ENCODE measurements at regions not wholly inside any gene's neighbourhood (a gene's known extent, or its start where the extent isn't known, plus 50 kb on each side); places are given as distances from the start of the nearest gene placed in this dataset.

DNA sequence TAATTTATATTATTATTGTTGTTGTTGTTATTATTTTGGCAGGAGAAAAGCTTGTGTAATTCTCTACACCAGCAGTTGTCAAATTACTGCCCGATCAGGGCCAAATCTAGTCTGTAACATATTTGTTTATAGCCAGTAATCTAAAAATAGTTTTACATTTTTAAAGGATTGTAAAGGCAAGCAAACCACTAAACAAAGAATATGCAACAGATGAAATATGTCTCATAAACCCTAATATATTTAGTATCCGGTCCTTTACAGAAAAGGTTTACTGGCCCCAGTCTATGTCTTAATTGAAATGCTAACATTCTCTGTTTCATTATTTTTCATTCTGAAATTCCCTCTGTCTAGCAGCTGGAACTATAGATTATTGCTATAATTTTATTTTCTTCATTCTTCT, 709.5 kb downstream of the KCNJ2 start:
- Histone ChIP-seq H3K4me1 (no peaks in the 10 kb centered on the region), H3K27ac (no peak overlapping the region), H3K27me3 (no peaks in the 10 kb centered on the region), H3K9me3 (no peaks in the 10 kb centered on the region), H3K9ac (no peak overlapping the region), H3K36me3 (no peaks in the 10 kb centered on the region), H3K4me3 (no peak overlapping the region), H3K4me2 (no peak overlapping the region), H4K20me1 (no peaks in the 10 kb centered on the region)
- no peak for TF ChIP-seq Cebpa-rat (IDR thresholded peaks at IDR 0.05)

DNA sequence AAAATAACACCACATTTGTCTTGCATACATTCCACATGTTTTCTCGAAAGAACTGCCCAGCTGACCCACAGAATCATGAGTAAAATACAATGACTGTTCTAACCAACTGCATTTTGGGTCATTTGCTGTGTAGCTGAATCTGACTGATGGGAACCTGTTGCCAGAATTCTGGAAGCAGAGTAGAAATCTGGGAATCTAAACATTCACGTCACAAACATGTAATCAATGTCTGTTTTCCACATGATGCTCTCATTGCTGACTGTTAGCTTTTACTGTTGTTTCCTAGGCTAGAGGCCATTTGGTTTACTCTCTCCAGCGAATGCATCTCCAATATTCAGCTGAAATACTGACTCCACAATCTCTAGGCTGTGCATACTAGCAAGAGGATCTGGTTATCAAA, 710.1 kb downstream of the KCNJ2 start:
- Histone ChIP-seq H3K4me3 (no peak overlapping the region), H3K36me3 (no peaks in the 10 kb centered on the region), H3K4me1 (no peaks in the 10 kb centered on the region), H3K27me3 (no peaks in the 10 kb centered on the region), H3K9me3 (no peaks in the 10 kb centered on the region), H3K27ac (no peak overlapping the region), H3K9ac (no peak overlapping the region), H3K4me2 (no peak overlapping the region), H4K20me1 (no peaks in the 10 kb centered on the region)
- no peak for TF ChIP-seq Cebpa-rat (IDR thresholded peaks at IDR 0.05)

DNA sequence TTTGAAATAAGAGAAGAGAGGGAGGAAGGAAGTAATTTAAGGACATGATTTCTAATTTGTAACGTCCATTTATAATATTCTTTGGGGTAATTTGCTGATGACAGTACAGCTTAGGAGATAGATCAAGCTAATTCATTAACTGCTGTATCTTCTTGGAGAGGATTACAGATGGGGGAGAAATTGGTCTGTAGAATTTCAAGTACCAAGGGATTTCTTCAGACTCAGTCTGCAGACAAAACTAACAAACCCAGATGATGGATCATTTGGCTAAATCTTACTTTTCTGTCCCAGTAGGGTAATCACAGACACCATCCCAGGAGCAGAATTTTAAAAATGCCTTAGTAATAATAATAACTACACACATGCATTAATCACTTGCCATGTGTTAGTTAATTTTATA, 711.8 kb downstream of the KCNJ2 start:
- Histone ChIP-seq H3K9ac (no peak overlapping the region), H3K27ac (no peak overlapping the region), H3K36me3 (no peaks in the 10 kb centered on the region), H3K9me3 (no peaks in the 10 kb centered on the region), H3K4me2 (no peak overlapping the region), H3K4me1 (no peaks in the 10 kb centered on the region), H4K20me1 (no peaks in the 10 kb centered on the region), H3K27me3 (no peaks in the 10 kb centered on the region), H3K4me3 (no peak overlapping the region)
- no peak for TF ChIP-seq Cebpa-rat (IDR thresholded peaks at IDR 0.05)

DNA sequence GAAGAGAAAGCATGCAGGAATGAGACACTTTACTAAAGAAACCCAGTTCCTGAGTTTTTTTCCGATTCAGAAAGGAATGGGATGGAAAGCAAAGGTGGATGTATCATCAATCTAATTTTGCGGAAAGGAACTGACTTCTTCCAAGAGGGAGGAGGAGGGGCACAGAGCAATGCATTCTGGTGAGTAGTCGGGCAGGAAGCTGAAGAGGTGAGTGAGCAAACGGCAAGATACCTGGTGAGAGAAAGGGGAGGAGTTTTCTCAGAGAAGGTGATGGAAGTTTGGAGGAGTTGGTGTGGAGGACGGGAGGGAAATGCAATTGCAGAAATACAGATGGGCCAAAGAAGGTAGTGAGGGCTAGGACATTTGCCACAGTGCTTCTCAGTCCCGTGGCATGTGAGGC, 713.2 kb downstream of the KCNJ2 start:
- no peak for TF ChIP-seq Cebpa-rat (IDR thresholded peaks at IDR 0.05)
- H3K4me2 ChIP-seq = no peak overlapping the region

DNA sequence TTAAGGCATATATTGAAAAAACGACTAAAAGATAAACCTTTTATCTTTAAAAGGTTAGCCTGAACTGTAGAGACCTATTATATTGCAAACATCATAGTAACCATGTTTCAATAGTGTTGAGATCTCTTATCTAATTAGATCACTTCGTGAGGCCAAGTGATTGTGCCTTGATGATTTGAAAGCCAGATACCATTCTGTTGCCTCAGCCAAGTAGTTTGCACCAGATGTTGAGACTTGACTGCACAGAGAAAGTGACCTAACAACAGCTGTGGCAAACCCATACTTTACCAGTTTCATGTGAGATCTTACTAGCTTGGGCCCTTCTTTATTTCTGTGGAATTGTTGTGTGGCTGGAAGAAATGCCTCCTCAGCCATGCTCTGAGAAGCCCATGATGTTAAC, 717.3 kb downstream of the KCNJ2 start:
- Histone ChIP-seq H4K20me1 (no peaks in the 10 kb centered on the region), H3K4me2 (no peak overlapping the region), H3K27ac (no peak overlapping the region), H3K4me3 (no peak overlapping the region), H3K36me3 (no peaks in the 10 kb centered on the region), H3K4me1 (no peaks in the 10 kb centered on the region), H3K27me3 (no peaks in the 10 kb centered on the region), H3K9me3 (no peaks in the 10 kb centered on the region), H3K9ac (no peak overlapping the region)
- TF ChIP-seq Cebpa-rat (IDR thresholded peaks at IDR 0.05) = no peak

More for the DNA sequence above, 713.2 kb downstream of the KCNJ2 start:
- H3K27ac ChIP-seq = no peak overlapping the region
- H3K27me3 ChIP-seq = no peaks in the 10 kb centered on the region
- no peak overlapping the region for H3K4me3 ChIP-seq
- H3K9me3 ChIP-seq = no peaks in the 10 kb centered on the region
- H3K4me1 ChIP-seq = no peaks in the 10 kb centered on the region
- no peaks in the 10 kb centered on the region for H4K20me1 ChIP-seq
- H3K36me3 ChIP-seq = no peaks in the 10 kb centered on the region
- no peak overlapping the region for H3K9ac ChIP-seq

DNA sequence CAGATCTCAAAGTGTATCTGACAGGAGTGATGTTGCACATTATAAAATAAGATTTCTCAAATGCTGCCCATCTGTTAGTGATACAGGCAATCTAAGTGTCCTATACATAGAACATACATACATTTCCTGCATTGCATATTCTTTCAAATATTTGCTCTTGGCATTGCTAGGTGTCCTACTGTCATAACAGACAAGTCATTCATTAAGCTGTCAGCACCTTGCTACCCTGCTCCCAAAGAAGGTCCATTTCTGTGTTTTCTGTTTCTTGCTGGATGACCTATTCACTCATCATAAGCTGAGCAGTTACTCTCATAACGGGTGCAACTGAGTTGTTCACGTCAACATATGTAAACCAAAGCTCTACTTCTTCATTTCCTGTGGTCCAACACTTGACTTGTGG, 719.0 kb downstream of the KCNJ2 start:
- Histone ChIP-seq H3K9me3 (no peaks in the 10 kb centered on the region), H4K20me1 (no peaks in the 10 kb centered on the region), H3K36me3 (no peaks in the 10 kb centered on the region), H3K4me2 (no peak overlapping the region), H3K9ac (no peak overlapping the region), H3K4me1 (no peaks in the 10 kb centered on the region), H3K4me3 (no peak overlapping the region), H3K27ac (no peak overlapping the region), H3K27me3 (no peaks in the 10 kb centered on the region)
- TF ChIP-seq Cebpa-rat (IDR thresholded peaks at IDR 0.05) = no peak

DNA sequence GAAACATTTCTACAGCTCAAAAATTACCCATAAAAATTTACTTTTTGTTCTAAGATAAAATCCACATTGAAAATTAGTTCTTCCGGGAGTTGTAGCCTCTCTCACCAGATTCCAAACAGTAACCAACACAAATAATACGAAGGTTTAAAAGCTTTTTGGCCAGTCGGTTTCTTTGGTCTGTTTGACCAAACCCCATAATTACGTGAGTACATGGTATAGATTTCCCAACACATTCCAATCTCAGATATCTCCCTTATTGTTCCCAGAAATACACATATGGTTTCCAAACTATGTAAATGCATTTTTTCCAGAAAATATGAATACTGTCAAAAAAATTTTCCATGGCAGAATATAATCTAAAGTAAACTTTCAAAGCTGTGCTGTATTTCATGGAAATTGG, 722.0 kb downstream of the KCNJ2 start:
- H3K4me3 ChIP-seq = no peak overlapping the region
- H3K4me2 ChIP-seq = no peak overlapping the region
- no peaks in the 10 kb centered on the region for H4K20me1 ChIP-seq
- no peaks in the 10 kb centered on the region for H3K9me3 ChIP-seq
- H3K27ac ChIP-seq = no peak overlapping the region
- no peaks in the 10 kb centered on the region for H3K36me3 ChIP-seq
- no peak overlapping the region for H3K9ac ChIP-seq
- H3K27me3 ChIP-seq = no peaks in the 10 kb centered on the region
- no peak for TF ChIP-seq Cebpa-rat (IDR thresholded peaks at IDR 0.05)
- H3K4me1 ChIP-seq = no peaks in the 10 kb centered on the region

DNA sequence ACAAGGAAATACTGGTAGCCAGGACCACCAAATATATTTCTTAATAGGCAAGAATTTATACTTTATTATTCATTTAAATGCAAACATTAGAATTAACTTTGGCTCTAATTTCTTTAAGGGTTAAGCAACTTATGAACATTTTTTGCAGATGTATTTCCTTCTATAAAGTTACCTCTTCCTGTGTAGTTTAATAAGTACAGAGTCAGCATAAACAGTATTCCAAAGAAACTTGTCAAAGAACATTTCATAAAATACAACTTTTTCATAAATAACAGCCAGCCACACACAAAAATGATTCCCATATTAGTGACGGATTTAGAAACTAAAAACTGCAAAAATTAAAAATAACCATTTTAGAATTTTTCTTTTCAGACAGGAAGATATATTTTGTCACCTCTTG, 723.2 kb downstream of the KCNJ2 start:
- Histone ChIP-seq H3K9ac (no peak overlapping the region), H3K4me2 (no peak overlapping the region), H3K4me3 (no peak overlapping the region), H3K9me3 (no peaks in the 10 kb centered on the region), H3K27me3 (no peaks in the 10 kb centered on the region), H3K27ac (no peak overlapping the region), H4K20me1 (no peaks in the 10 kb centered on the region), H3K4me1 (no peaks in the 10 kb centered on the region), H3K36me3 (no peaks in the 10 kb centered on the region)
- TF ChIP-seq Cebpa-rat (IDR thresholded peaks at IDR 0.05) = no peak

DNA sequence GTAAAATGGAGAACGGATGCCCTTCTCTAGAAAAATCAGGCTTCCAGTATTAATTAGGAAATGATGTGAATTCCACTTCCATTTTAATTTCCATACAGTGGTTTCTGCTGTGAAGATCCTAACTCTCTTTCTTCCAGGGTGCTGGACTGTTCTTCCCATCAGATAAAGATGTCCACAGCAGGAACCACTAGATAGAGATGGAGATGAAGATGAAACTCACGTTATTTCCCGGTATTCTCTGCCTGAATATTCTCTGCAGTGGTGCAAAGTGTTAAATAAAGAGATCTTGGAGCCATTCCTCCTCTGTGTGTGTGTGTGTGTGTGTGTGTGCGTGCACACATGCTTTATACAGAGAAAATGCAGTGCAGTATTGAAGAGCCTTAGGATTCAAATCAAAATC, 727.5 kb downstream of the KCNJ2 start:
- peaks cover 4% of the 10 kb centered on the region; the same call in 1 of the 2 replicates for H3K9me3 ChIP-seq
- H3K4me1 ChIP-seq = no peaks in the 10 kb centered on the region
- TF ChIP-seq Cebpa-rat (IDR thresholded peaks at IDR 0.05) = no peak
- H3K36me3 ChIP-seq = no peaks in the 10 kb centered on the region
- no peak overlapping the region for H3K27ac ChIP-seq
- no peak overlapping the region for H3K4me3 ChIP-seq
- no peak overlapping the region for H3K9ac ChIP-seq
- H4K20me1 ChIP-seq = no peaks in the 10 kb centered on the region
- H3K27me3 ChIP-seq = no peaks in the 10 kb centered on the region
- H3K4me2 ChIP-seq = no peak overlapping the region

DNA sequence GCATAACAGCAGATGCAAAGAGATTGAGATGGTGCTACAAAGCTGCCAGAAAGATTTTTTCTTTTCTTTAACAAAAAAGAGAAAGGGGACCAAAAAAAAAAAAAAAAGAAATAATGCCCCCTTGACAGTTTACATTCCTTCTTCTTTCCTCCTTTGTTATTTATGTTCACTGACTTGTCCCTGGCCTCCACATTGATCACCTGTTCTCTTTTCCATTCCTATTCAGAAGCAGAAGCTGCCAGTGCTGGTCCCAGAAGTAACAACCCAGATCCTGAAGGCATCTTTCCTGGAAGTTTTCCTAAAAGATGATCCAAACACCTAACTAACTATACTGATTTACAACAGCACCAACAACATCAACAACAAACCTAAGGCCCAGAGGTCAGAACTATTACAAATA, 728.1 kb downstream of the KCNJ2 start:
- Histone ChIP-seq H3K4me3 (no peak overlapping the region), H3K9ac (no peak overlapping the region)

DNA sequence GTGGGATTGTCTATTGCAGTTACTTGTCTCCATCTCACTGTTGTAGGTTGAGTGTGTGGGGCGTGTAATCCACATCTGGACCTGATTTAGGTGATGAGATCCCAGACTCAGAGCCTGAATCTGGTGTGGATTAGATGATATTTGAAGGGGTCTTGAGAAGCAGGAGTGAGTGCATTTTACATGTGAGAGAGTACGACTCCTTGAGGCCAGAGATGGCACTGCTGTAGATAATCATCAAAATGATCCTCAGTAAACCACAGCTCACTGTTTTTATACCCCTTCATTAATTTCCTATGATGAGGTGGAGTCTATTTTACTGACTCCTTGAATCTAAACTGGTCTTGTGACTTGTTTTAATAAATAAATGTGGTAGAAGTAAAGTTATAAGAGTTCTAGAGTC, 732.5 kb downstream of the KCNJ2 start:
- H3K4me1 ChIP-seq = no peaks in the 10 kb centered on the region
- H3K27me3 ChIP-seq = no peaks in the 10 kb centered on the region
- no peak overlapping the region for H3K4me2 ChIP-seq
- no peak for TF ChIP-seq Cebpa-rat (IDR thresholded peaks at IDR 0.05)
- H3K4me3 ChIP-seq = no peak overlapping the region
- no peaks in the 10 kb centered on the region for H4K20me1 ChIP-seq
- no peak overlapping the region for H3K27ac ChIP-seq
- H3K9me3 ChIP-seq = peaks cover 4% of the 10 kb centered on the region; the same call in 1 of the 2 replicates
- H3K36me3 ChIP-seq = no peaks in the 10 kb centered on the region
- no peak overlapping the region for H3K9ac ChIP-seq

More for the DNA sequence above, 728.1 kb downstream of the KCNJ2 start:
- H3K36me3 ChIP-seq = no peaks in the 10 kb centered on the region
- peaks cover 4% of the 10 kb centered on the region; the same call in 1 of the 2 replicates for H3K9me3 ChIP-seq
- H4K20me1 ChIP-seq = no peaks in the 10 kb centered on the region
- no peak for TF ChIP-seq Cebpa-rat (IDR thresholded peaks at IDR 0.05)
- no peak overlapping the region for H3K4me2 ChIP-seq
- no peak overlapping the region for H3K27ac ChIP-seq
- no peaks in the 10 kb centered on the region for H3K27me3 ChIP-seq
- H3K4me1 ChIP-seq = no peaks in the 10 kb centered on the region
